NCI-H128 (cell line): ENCODE measurements at regions not wholly inside any gene's neighbourhood (a gene's known extent, or its start where the extent isn't known, plus 50 kb on each side); places are given as distances from the start of the nearest gene placed in this dataset.

Source experiments
- DNase-seq: peaks from one replicate; lab custom pipeline; 2025; ENCODE audit not compliant: unreplicated experiment; lab: John Stamatoyannopoulos, UW

DNA sequence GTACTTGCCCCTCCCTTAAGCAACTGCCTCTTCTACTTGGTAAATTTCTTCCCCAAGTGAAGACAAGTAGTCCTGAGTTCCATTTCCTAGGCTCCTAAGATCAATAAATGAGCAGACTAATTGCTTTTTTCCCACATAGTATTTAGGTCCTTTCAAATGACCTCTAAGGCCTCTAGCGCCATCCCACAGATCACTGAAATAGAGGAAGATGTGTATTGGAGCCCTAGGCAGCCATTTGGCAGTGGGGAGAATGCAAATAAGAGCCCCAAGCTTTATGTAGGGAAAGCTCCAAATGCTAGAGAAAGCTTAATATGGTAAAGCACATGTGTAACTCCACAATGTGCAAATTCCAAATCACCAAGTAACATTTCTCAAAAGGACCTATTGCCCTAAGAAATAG, 316.5 kb upstream of the PHF14 start:
- no peak for DNase-seq

DNA sequence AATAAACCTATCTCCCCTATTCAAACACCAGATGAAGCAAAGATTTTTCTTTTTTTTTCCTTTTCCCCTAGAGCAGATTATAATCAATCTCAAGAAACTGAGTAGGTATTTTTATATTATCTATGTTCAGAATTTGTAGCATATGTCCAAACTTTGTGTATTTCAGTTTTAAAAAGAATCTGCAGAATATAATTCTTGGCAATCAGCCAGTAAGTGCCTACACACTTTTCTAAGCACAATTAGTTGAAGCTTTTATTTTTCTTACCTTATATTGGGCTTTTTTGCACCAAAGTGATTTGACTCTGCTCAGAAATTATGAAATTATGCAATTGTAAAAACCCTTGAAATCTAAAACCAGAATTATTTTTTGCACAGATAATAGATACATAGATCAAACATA, 315.8 kb upstream of the PHF14 start:
- DNase-seq = no peak

DNA sequence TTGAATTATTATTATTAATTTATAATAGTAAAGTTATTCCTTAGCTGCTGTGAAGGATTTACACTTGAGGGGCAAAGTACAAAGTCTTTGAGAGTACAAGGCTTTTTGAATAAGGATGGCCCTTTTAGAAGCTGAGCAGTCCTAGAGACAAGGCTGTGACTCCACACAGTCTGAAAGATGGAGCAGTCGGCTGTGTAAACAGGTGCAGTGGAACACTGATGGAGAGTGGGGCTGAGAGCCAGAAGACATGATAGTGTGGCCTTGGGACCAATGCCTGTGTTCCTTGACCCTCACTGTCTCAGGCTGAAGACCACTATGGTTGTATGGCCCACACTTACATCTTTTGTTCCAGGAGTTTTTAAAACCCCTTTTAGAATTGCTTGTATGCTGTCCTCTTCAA, 311.2 kb upstream of the PHF14 start:
- DNase-seq = no peak

DNA sequence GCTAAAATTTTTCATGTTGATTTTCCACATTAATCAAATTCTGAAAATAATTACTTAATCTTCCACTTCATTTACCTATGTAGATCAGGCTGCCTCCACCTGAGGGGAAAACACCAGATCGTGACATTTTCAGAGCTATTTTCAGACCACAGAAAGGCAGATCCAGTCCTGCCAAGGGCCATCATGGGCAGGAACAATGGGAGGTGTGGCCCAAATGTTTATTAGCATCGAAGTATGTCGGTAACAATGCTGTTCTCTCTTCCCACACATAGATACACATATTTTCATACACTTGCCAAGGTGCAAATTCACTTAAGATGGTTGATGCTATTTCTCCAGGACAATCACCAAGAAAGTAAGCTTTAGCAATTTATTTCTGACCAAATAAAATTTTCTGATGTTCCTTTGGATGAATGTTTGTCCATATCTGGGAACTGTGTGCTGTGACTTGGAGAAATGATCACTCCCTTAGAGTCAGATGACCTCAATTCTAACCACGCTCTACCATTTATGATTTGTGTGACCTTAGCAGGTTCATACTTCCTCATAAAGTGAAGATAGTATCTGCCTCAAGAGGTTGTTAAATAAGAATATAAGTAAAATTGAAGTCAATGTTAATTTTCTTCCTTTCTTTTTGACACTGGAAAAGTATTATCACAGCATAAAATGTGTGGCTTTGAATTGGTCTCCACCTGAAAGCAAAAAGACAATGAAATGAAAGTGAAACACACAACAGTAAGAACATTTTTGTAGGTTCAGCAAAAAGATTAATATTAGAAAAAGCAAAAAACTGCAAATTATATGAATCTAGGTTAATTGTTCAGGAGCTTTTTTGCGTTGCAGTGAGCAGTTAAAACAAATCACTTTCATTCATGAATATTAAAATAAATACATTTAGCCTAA, 310.4 kb upstream of the PHF14 start:
- no peak for DNase-seq

DNA sequence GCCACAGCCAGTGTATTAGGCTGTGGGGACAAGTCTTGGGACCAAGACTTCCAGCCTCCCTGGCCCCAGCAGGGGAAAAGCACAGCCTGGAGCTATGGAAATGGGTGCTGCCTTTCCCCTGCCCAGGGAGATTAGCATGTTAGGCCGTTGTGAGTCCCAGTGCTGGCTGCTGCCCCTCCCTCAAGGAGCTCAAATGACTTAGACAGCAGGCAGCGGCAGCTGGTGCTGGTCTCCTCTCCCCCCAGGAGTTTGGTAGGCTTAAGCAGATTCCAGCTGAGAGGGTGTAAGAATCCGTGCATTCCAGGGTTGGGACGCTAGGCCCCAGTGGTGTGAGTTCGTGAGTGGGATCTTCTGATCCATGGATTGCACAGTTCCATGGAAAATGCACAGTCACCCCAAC, 301.5 kb upstream of the PHF14 start:
- no peak for DNase-seq

DNA sequence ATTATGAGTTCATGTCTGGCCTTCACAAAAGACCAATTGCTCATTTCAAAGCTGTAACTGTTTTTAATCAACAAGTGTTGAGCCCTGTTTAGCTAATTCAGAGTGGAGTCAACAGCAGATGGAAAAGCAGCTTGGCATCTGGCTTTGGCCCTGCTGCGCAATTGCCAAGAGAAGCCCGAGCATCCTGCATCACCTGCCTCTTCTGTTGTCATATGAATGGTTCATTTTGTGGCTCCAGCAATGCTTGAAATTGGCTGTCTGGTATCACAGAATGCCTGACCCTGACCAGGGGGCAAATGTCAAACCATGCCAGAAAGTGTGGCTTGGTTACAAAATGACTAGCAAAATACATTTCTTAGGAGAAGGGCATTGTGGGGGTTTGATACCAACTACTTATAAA, 296.5 kb upstream of the PHF14 start:
- no peak for DNase-seq

DNA sequence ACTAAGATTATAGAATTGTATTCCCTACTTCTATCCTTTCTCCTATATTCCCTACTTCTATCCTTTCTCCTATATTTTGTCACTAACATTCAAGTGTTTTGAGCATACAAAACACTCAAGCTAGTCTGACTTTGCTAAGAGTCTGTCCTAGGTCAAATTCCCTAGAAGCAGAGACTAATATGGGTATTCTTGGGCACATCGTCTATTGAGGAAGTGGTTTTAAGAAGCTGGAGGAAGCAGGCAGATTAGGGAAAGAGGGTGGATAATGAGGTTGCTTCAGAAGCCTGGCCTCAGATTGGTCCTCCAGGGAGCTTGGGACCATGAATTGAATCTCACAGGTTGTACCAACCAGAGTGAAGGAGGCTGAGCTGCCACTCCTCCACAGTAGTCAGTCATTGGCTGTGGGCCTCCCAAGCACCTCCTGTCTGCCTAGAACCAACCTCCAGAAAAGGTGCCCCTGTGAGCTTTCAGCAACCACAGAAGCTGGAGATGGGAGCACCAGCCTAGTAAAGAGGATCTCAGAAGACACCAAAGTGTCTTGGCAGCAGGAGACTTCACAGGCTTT, 295.9 kb upstream of the PHF14 start:
- no peak for DNase-seq

DNA sequence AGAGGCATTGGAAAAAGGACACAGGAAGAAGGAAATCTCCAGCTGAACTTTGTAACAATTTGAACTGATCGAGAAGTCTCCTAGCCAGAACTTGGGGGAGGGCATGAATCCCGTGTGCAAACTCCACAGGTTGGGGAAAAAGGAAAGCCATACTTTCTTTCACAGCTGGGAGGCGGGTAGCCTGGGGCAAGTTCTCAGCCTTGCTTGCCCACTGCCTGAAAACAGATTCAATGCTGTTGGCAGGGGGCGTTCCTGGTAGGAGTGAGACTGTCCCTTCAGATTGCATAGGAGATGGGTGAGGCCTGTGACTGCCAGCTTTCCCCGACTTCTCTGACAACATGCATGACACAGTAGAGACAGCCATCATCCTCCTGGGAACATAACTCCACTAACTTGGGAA, 289.1 kb upstream of the PHF14 start:
- DNase-seq = no peak

DNA sequence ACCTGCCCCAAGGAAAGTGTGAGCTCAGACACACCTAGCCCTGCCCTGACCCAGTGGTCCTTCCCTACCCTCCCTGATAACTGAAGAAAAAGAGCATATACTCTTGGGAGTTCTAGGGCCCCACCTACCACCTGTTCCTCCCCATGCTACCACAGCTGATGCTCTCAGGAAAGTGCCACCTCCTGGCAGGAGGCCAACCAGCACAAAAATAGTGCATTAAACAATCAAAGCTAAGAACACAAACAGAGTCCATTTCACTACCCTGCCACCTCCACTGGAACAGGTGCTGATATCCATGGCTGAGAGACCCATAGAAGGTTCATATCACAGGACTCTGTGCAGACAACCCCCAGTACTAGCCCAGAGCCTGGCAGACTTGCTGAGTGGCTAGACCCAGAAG, 288.6 kb upstream of the PHF14 start:
- DNase-seq = no peak

DNA sequence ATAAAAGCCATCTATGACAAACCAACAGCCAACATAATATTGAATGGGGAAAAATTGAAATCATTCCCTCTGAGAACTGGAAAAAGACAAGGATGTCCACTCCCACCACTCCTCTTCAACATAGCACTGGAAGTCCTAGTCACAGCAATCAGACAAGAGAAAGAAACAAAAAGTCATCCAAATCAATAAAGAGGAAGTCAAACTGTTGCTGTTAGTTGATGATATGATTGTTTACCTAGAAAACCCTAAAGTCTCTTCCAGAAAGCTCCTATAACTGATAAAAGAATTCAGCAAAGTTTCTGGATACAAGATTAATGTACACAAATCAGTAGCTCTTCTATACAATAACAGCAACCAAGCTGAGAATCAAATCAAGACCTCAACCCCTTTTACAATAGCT, 285.1 kb upstream of the PHF14 start:
- DNase-seq = no peak

DNA sequence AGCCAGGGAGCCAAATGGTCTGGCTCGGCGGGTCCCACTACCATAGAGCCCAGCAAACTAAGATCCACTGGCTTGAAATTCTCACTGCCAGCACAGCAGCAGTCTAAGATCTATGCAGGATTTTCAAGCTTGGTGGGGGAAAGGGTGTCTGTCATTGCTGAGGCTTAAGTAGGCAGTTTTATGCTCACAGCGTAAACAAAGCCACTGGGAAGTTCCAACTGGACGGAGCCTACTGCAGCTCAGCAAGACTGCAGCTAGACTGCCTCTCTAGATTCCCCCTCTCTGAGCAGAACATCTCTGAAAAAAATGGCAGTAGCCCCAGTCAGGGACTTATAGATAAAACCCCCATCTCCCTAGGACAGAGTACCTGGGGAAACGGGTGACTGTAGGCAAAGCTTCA, 277.6 kb upstream of the PHF14 start:
- no peak for DNase-seq

DNA sequence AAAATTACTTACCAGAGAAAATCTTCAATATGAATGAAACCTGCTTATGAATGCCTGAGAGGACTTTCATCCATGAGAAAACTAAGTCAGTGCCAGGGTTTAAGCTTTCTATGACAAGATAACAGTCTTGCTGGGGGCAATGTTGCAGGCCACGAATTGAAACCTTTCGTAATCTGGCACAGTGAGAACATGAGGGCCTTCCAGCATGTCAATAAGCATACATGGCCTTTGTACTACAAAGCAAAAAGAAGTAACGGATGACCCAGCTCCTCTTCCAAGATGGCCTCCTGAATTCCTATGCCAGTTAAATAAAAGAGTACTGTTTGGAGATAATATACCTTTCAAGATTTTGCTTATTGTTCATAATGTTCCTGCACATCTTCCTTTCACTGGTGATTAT, 270.6 kb upstream of the PHF14 start:
- no peak for DNase-seq

DNA sequence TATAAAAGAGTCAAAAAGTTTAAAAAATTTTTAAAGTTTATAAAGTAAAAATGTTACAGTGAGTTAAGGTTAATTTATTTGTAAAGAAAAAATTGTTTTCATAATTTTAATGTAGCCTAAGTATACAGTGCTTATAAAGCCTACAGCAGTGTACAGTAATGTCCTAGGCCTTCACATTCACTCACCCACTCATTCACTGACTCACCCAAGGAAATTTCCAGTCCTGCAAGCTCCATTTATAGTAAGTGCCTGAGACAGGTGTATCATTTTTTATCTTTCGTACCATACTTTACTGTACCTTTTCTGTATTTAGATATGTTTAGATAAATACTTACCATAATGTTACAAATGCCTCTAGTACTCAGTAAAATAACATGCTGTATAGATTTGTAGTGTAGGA, 269.7 kb upstream of the PHF14 start:
- no peak for DNase-seq

DNA sequence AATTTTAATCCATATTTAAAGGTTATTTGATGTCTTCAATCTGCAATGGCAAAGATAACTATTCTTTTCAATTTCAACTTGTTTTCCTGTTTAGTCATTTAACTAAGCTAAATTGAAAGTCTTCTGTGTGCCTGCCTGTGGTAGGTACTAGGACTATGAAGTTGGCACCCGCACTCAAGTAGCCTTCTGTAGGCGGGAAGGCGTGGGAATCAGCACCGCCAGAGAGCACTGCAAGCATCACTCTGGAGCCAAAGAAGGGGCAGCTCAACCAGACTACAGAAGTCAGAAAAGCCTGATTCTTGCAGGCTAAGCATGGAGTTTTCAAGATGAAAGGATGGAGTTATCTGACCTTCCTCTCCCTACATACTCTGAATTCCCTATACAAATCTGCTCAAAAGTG, 269.0 kb upstream of the PHF14 start:
- no peak for DNase-seq

DNA sequence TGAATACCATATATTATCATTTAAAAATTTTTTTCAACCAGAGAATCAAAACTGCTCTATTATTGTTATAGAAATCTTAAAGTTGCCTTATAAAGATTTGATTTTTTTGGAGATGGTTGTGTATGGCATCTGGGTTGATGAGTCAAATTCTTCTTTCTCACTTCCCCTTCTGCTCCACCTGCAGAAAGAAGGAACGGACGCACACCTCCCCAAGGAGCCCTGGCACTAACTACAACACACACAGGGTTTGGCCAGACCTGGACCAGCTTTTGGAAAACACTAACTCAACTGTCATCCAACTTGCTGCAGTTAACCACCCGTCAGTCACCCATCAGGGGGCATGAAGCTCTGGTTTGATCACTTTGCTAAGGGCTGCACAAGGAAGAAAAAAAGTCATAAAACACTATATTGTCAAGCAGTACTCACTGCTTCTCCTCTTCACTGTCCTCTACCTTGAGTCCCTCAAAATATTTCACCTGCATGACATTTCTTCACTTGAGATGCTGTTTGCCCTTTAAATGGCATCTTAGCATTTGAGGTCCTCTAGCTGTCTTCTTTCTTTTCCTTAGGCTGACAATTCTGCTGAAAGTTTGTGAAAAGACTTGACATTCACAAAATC, 266.7 kb upstream of the PHF14 start:
- no peak for DNase-seq

DNA sequence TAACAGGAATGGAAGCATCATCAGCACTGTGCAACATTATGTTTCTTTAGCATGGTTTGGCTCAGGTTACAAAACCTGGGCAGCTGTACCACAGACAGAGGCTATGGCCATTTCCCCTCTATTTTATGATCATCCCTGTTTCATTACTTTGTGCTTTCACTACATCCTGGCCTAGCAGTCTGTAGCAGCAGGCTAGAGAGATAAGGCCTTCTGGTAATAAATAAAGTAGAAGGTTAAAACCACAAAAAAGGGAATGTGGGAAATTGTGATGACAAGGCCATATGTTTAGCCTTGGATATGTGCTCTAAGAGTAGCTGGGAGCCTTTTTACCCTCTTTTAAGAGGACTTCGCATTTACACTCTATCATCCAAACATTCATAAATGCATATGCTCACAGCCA, 266.2 kb upstream of the PHF14 start:
- no peak for DNase-seq

DNA sequence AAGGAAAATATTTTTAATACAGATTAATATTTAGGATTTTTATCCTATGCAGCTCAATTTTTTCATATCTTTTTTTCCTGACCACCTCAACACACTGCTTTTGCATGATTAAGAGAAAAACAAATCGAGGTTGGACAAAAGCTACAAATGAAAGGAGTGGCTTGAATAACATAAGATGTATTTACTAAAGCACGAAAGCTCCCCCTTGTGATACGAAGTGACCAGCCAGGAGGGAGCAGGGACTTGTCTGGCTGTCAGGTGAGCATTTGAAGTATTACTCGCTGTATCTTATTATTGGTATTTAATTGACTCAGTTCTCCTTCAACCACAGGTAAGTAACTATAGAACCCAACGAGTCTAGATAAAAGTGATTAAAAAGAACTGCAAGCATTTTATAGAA, 265.2 kb upstream of the PHF14 start:
- no peak for DNase-seq

DNA sequence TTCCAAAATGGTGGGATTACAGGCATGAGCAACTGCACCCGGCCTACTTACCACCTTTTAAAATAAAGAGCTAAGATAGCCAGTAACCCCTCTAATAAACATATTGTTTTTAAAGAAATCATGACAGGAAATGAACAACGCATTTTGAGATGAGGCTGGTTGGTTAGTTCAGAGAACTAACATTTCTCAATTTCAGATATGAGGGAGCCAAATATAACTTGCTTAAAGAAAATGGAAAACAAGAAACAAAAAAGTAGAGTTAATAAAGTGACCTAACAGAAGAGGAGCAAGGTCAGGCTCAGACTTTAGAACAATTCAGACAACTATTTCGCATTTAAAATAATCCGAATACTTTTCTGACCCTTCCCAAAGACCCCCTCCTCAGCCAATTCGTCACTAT, 254.9 kb upstream of the PHF14 start:
- no peak for DNase-seq

DNA sequence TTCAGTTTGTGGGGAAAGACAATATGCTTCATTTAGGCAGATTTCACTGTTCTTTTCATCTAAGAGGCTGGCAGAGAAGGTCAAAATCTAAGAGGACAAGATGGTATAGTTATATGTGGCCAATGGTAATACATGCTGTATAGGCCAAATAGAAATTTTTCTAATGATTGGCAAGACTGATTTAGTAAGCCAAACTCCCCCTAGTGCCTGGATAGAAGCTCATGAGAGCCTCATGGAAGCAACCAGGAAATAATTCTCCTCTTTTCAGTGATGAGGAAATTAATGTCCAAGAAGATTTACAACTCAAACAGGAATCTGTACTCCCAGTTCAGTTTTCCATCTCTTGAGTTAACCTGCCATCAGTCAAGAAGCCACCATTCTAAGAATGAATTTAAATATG, 253.6 kb upstream of the PHF14 start:
- no peak for DNase-seq

DNA sequence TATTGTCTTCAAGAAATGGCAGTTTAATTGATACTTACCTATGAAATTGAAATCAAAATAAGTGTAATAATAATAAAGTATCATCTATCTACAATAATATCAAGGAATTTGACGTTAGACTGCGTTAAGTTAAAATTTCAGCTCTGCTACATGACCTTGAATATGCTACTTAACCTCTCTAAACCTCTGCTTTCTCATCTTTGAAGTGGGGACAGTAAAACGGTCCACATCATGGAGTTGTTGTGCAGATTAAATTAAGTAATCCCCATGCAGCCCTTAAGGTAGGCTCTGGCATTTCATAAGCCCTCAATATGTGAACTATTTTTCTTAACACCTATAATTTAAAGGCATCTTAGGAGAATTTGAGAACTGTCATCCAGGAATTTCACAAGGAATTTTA, 252.4 kb upstream of the PHF14 start:
- no peak for DNase-seq

DNA sequence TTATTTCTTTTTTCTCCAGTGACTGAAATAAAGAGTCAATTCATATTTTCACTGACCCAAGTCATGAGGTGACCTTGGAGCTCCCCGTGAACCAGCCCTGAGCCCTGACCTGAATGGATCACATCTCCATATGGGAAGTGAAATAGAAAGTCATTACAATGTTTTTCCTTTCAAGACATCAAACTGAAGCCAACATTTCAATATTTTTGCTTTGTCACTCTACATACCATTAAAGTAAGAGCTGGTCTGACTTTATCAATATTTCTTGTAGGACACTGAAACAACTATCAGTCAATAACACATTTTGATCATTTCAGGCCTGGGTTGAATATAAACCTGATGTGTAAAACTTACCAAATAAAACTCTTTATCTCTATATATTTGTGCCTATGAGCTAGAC, 249.8 kb upstream of the PHF14 start:
- DNase-seq = no peak

DNA sequence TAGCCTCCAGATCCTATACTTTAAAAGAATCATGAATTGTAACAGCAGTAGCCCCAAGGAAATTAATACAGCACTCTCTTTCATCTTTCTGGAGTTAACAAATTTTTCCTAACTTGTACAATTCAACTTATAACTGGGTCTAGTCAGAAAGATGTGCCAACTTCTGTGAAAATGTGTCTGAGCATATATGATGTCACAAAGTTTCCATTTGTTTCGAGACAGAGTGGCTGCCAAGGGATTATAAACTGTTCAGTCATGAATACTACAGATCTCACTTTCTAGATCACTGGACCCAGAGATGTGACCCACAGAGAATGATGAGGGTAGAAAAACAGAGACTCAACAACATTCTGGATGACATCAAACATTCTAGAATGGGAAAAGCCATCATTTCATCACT, 249.2 kb upstream of the PHF14 start:
- DNase-seq = no peak

DNA sequence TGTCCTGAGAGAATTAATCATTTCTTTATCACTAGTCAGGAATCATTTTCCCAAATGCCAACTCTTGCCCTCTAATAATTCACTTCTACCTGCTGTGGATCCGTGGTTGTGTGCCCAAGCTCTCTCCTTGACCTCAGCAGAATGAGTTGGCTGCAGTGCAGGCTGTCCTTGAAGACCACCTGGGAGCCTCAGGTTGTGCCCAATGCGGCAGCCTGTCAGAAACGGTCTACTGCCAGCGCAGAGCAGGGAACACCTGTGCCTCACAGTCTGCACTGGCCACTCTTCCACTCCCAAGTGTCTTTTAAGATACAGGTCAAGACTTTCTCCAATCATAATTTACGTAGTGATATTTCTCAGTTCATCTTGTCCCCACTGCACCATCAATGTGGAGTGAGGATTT, 246.0 kb upstream of the PHF14 start:
- DNase-seq = no peak
